HUES64 (cell line): ENCODE measurements at regions not wholly inside any gene's neighbourhood (a gene's known extent, or its start where the extent isn't known, plus 50 kb on each side); places are given as distances from the start of the nearest gene placed in this dataset.
"Not testable (repeated sequence)": the region's sequence is repeated elsewhere in the genome, so short reads cannot be mapped to it uniquely, and the experiment has no call there.

Source experiments
- H3K27ac ChIP-seq: 2 replicates; pipeline ENCODE4 v1.7.0; 2013; ENCODE audit warnings: low read depth, low read length, inconsistent platforms
- H3K27me3 ChIP-seq: 2 replicates; pipeline ENCODE4 v1.6.1; 2013; ENCODE audit warnings: mild to moderate bottlenecking, low read length; ENCODE audit not compliant: insufficient read depth
- H3K36me3 ChIP-seq: 2 replicates; pipeline ENCODE4 v1.6.1; 2013; ENCODE audit warnings: mild to moderate bottlenecking, low read length; ENCODE audit not compliant: insufficient read depth
- H3K4me1 ChIP-seq: 2 replicates; pipeline ENCODE4 v1.6.1; 2013; ENCODE audit warnings: mild to moderate bottlenecking, low read length, moderate library complexity; ENCODE audit not compliant: insufficient read depth
- H3K4me3 ChIP-seq: 2 replicates; pipeline ENCODE4 v1.5.1; 2013; ENCODE audit warnings: mild to moderate bottlenecking, low read length, moderate library complexity
- H3K9ac ChIP-seq: 2 replicates; pipeline ENCODE4 v1.6.1; 2013; ENCODE audit warnings: mild to moderate bottlenecking, low read depth, low read length
- H3K9me3 ChIP-seq: 2 replicates; pipeline ENCODE4 v1.6.1; 2013; ENCODE audit warnings: low read depth, low read length; ENCODE audit not compliant: insufficient read depth
- WGBS: fragments of 150-250, 120-280 bp; methylation state at CpG from one replicate; pipeline ENCODE4 v1.1.7; 2013; ENCODE audit warnings: missing lambda C conversion rate; 5-methylcytosine and 5-hydroxymethylcytosine counted together

- Histone ChIP-seq H3K4me1 (0 out of 2 replicates have a peak, but pooled peaks cover 4% of the 10 kb centered on the region), H3K27ac (no peak overlapping the region), H3K9me3 (no peaks in the 10 kb centered on the region), H3K4me3 (no peak overlapping the region), H3K36me3 (no peaks in the 10 kb centered on the region), H3K9ac (no peak overlapping the region), H3K27me3 (no peaks in the 10 kb centered on the region)
- WGBS = 78% methylated on average over 2 of the region's 3 CpGs
Observed at GRCh38 chr22:34592123-34592740, 473.7 kb upstream of the ISX start.

GRCh38 chr22:34599567-34599966 is 466.4 kb upstream of the ISX start:
- Histone ChIP-seq H3K9me3 (no peaks in the 10 kb centered on the region), H3K4me3 (no peak overlapping the region), H3K27ac (no peak overlapping the region), H3K36me3 (no peaks in the 10 kb centered on the region), H3K4me1 (no peaks in the 10 kb centered on the region), H3K9ac (no peak overlapping the region), H3K27me3 (no peaks in the 10 kb centered on the region)
- 100% methylated on average over 1 of the region's 1 CpG for WGBS

GRCh38 chr22:34604312-34604711 is 461.6 kb upstream of the ISX start:
- Histone ChIP-seq H3K4me3 (no peak overlapping the region), H3K4me1 (no peaks in the 10 kb centered on the region), H3K9ac (no peak overlapping the region), H3K27ac (no peak overlapping the region), H3K27me3 (no peaks in the 10 kb centered on the region), H3K9me3 (no peaks in the 10 kb centered on the region), H3K36me3 (no peaks in the 10 kb centered on the region)
- 79% methylated on average over 2 of the region's 3 CpGs for WGBS

- no peaks in the 10 kb centered on the region for H3K4me1 ChIP-seq
- H3K27me3 ChIP-seq = no peaks in the 10 kb centered on the region
- no peaks in the 10 kb centered on the region for H3K9me3 ChIP-seq
- no peak overlapping the region for H3K4me3 ChIP-seq
- H3K9ac ChIP-seq = no peak overlapping the region
- H3K27ac ChIP-seq = no peak overlapping the region
- WGBS = 98% methylated on average over 5 of the region's 5 CpGs
- no peaks in the 10 kb centered on the region for H3K36me3 ChIP-seq
Observed at GRCh38 chr22:34608106-34608505, 457.9 kb upstream of the ISX start.

GRCh38 chr22:34608540-34609115 is 457.3 kb upstream of the ISX start:
- Histone ChIP-seq H3K36me3 (no peaks in the 10 kb centered on the region), H3K4me3 (no peak overlapping the region), H3K9ac (no peak overlapping the region), H3K4me1 (no peaks in the 10 kb centered on the region), H3K27ac (no peak overlapping the region), H3K9me3 (no peaks in the 10 kb centered on the region), H3K27me3 (no peaks in the 10 kb centered on the region)
- 89% methylated on average over 1 of the region's 1 CpG for WGBS

- Histone ChIP-seq H3K4me3 (no peak overlapping the region), H3K27ac (no peak overlapping the region), H3K27me3 (no peaks in the 10 kb centered on the region), H3K9me3 (no peaks in the 10 kb centered on the region), H3K9ac (no peak overlapping the region), H3K4me1 (no peaks in the 10 kb centered on the region), H3K36me3 (no peaks in the 10 kb centered on the region)
- WGBS = 97% methylated on average over 5 of the region's 5 CpGs
Observed at GRCh38 chr22:34609646-34610045, 456.3 kb upstream of the ISX start.

GRCh38 chr22:34620161-34620560 is 445.8 kb upstream of the ISX start:
- Histone ChIP-seq H3K27ac (no peak overlapping the region), H3K9me3 (no peaks in the 10 kb centered on the region), H3K36me3 (no peaks in the 10 kb centered on the region), H3K4me1 (no peaks in the 10 kb centered on the region), H3K9ac (no peak overlapping the region), H3K27me3 (no peaks in the 10 kb centered on the region), H3K4me3 (no peak overlapping the region)
- WGBS = 91% methylated on average over 9 of the region's 9 CpGs

GRCh38 chr22:34620832-34621231 is 445.1 kb upstream of the ISX start:
- 92% methylated on average over 8 of the region's 8 CpGs for WGBS
- Histone ChIP-seq H3K9me3 (no peaks in the 10 kb centered on the region), H3K9ac (no peak overlapping the region), H3K4me3 (no peak overlapping the region), H3K4me1 (no peaks in the 10 kb centered on the region), H3K27me3 (no peaks in the 10 kb centered on the region), H3K36me3 (no peaks in the 10 kb centered on the region), H3K27ac (no peak overlapping the region)

GRCh38 chr22:34622602-34623001 is 443.4 kb upstream of the ISX start:
- WGBS = 96% methylated on average over 3 of the region's 4 CpGs
- H3K4me3 ChIP-seq = no peak overlapping the region

GRCh38 chr22:34623580-34623979 is 442.4 kb upstream of the ISX start:
- Histone ChIP-seq H3K4me3 (no peak overlapping the region), H3K27me3 (no peaks in the 10 kb centered on the region), H3K27ac (no peak overlapping the region), H3K36me3 (no peaks in the 10 kb centered on the region), H3K4me1 (no peaks in the 10 kb centered on the region), H3K9me3 (peaks cover 10% of the 10 kb centered on the region; the same call in 1 of the 2 replicates), H3K9ac (no peak overlapping the region)
- 96% methylated on average over 4 of the region's 4 CpGs for WGBS

More at GRCh38 chr22:34622602-34623001, 443.4 kb upstream of the ISX start:
- Histone ChIP-seq H3K27ac (no peak overlapping the region), H3K36me3 (no peaks in the 10 kb centered on the region), H3K4me1 (no peaks in the 10 kb centered on the region), H3K9me3 (peaks cover 8% of the 10 kb centered on the region; the same call in 1 of the 2 replicates), H3K27me3 (no peaks in the 10 kb centered on the region), H3K9ac (no peak overlapping the region)

GRCh38 chr22:34625892-34626291 is 440.1 kb upstream of the ISX start:
- H3K27me3 ChIP-seq, H3K9ac ChIP-seq: not testable (repeated sequence)

GRCh38 chr22:34638128-34638527 is 427.8 kb upstream of the ISX start:
- peaks cover 14% of the 10 kb centered on the region for H3K4me1 ChIP-seq
- H3K27me3 ChIP-seq = no peaks in the 10 kb centered on the region
- H3K9me3 ChIP-seq = no peaks in the 10 kb centered on the region
- no peaks in the 10 kb centered on the region for H3K36me3 ChIP-seq
- H3K27ac ChIP-seq = no peak overlapping the region
- H3K9ac ChIP-seq = no peak overlapping the region
- H3K4me3 ChIP-seq = no peak overlapping the region
- WGBS = 67% methylated on average over 2 of the region's 2 CpGs

More at GRCh38 chr22:34625892-34626291, 440.1 kb upstream of the ISX start:
- 95% methylated on average over 15 of the region's 30 CpGs for WGBS
- not testable (repeated sequence) for H3K27ac ChIP-seq, H3K36me3 ChIP-seq, H3K4me1 ChIP-seq, H3K4me3 ChIP-seq
- H3K9me3 ChIP-seq = peaks cover 15% of the 10 kb centered on the region
